ENCODE measurements at regions not wholly inside any gene's neighbourhood (a gene's known extent, or its start where the extent isn't known, plus 50 kb on each side); places are given as distances from the start of the nearest gene placed in this dataset.

DNA sequence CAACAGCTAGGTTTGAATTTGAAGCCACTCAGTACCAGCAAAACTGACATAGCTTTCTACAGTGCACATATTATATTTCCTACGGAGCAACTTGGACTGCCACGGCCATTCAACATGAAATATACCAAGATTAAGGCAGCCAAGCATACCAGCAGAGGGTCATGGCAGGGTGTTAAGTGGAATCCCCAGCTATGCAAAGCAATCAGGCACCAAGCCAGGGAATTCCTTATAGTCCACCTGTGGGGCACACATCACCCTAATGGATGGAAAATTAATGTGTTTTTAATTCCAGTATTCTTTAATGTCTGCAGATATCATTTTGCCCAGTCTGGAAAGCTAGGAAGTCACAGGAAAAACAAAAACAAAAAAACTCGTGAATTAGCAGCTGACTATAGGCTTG is 1190.3 kb downstream of the EFNB2 start:
- no peak overlapping the region for H3K4me3 ChIP-seq (ENCODE audit: low read depth, low read length)
- no peak for DNase-seq (ENCODE audit: low read depth)
- TF ChIP-seq, protein P1, sequence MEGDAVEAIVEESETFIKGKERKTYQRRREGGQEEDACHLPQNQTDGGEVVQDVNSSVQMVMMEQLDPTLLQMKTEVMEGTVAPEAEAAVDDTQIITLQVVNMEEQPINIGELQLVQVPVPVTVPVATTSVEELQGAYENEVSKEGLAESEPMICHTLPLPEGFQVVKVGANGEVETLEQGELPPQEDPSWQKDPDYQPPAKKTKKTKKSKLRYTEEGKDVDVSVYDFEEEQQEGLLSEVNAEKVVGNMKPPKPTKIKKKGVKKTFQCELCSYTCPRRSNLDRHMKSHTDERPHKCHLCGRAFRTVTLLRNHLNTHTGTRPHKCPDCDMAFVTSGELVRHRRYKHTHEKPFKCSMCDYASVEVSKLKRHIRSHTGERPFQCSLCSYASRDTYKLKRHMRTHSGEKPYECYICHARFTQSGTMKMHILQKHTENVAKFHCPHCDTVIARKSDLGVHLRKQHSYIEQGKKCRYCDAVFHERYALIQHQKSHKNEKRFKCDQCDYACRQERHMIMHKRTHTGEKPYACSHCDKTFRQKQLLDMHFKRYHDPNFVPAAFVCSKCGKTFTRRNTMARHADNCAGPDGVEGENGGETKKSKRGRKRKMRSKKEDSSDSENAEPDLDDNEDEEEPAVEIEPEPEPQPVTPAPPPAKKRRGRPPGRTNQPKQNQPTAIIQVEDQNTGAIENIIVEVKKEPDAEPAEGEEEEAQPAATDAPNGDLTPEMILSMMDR (conservative IDR thresholded peaks at IDR 0.05; ENCODE audit: low read depth, low read length), result no peak

DNA sequence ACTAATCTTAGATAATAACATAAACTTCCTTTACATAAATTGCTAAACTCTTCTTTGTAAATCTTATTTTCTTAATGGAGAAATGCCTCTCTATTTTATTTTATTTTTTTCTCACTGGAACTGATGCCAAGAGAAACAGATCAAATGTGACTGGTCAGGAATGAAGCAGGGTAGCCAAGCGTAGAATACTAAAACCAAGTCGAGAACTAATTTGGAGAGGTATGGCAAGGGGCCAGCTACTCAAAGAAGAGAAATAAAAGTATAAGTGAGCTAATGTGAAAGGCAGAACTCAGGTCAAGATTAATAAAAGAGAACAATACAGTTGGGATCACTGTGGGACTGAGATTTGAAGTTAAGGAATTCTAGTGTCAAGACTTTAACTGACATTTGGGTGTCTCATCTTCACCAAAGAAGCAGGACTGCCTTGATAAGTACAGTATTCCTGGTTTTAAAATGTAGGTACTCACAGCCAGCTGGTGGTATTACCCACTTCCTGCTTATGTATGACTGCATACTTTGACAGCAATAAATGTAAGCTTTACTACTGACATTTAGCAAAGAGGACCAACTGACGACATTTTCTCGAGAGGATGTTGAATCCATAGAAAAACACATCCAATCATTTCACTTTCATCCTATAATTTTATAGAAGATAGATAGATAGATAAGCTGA is 1192.2 kb downstream of the EFNB2 start:
- DNase-seq (ENCODE audit: low read depth), result peak; percentile 59
- TF ChIP-seq, protein P1 (conservative IDR thresholded peaks at IDR 0.05; ENCODE audit: low read depth, low read length), result no peak
- no peak overlapping the region for H3K4me3 ChIP-seq (ENCODE audit: low read depth, low read length)

DNA sequence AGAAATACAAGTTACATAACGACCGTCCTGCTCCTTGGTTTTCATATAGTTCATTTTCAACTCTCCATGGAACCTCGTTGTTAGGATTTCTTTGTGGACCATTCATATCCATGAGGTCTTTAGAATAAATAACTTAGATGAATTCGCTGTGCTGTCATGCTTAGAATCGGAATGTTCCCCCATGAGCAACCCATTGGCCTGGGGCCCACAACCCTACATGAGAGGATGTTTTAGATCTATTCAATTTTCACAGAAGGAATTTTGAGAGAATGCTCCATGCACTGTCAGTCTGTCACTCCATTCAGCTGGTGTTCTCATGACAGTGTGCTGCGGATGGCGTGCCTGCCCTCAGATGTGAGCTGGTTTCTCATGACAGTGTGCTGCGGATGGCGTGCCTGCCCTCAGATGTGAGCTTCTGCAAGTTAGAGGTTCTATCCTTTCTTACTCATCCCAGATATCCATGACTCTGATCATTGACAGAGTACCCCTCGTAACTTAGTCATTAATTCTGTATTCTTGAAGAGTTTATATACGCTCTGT is 1193.1 kb downstream of the EFNB2 start:
- no peak for DNase-seq (ENCODE audit: low read depth)
- TF ChIP-seq, protein P1 (conservative IDR thresholded peaks at IDR 0.05; ENCODE audit: low read depth, low read length), result no peak
- H3K4me3 ChIP-seq (ENCODE audit: low read depth, low read length), result no peak overlapping the region

DNA sequence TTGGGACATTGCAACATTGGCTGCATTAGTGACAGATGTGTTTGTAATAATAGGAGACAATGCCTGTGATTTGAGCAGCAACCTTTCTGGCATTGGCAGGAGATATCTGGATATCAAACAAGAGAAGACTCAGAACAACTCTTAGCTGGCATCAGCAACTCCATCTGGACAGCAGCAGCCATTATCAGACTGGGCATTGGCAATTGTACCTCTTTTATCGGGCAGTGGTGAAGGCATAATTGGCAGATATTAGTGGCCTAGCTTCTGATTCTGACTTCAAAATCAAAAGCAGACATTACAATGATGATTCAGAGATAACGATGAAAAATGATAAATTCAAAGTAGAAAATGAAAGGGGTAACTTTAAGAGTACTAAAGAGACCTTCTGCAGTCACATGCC is 1193.7 kb downstream of the EFNB2 start:
- TF ChIP-seq, protein P1 (conservative IDR thresholded peaks at IDR 0.05; ENCODE audit: low read depth, low read length), result no peak

DNA sequence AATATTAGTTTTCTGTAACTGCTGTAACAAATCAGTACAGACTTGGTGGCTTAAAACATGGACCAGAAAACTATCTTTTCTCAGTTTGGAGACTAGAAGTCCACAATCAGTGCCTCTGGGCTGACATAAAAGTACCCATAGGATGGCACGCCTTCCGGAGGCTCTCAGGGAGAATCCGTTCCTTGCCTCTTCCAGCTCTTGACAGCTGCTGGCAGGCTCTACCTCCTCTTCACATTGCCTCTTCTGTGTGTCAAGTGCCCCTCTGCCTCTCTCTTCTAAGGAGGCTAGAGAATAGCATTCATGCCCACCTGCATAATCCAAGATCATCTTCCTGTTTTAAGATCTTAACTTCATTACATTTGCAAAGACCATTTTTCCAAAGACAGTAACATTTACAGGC is 1194.2 kb downstream of the EFNB2 start:
- no peak for DNase-seq (ENCODE audit: low read depth)
- TF ChIP-seq, protein P1 (conservative IDR thresholded peaks at IDR 0.05; ENCODE audit: low read depth, low read length), result no peak
- no peak overlapping the region for H3K4me3 ChIP-seq (ENCODE audit: low read depth, low read length)

More for the DNA sequence above, 1193.7 kb downstream of the EFNB2 start:
- no peak for DNase-seq (ENCODE audit: low read depth)
- no peak overlapping the region for H3K4me3 ChIP-seq (ENCODE audit: low read depth, low read length)

DNA sequence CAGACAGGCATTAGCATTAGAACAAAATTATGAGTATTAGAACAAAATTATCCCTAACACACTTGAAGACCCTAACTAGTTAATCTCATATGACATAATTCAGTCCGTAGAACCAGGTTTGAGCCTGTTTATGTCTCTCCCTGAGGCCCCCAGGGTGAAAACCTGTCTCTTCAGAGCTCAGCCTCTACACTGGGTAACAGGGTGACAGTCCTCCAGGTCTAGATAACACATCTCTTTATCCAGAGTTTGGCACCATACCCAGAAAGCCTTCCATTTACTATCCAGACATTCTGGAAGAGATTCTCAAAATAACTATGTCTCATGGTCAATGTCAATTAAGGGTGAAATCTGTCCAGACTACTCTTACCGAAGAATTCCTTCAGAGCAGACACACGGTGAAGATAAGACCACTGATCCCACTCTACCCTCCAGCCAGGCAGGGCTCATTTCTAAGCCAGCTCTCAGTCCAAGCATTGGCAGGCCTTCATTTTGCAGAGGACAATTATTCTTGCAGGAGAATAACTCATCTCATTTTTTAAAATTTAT is 1195.3 kb downstream of the EFNB2 start:
- DNase-seq (ENCODE audit: low read depth), result no peak
- TF ChIP-seq, protein P1 (conservative IDR thresholded peaks at IDR 0.05; ENCODE audit: low read depth, low read length), result no peak

DNA sequence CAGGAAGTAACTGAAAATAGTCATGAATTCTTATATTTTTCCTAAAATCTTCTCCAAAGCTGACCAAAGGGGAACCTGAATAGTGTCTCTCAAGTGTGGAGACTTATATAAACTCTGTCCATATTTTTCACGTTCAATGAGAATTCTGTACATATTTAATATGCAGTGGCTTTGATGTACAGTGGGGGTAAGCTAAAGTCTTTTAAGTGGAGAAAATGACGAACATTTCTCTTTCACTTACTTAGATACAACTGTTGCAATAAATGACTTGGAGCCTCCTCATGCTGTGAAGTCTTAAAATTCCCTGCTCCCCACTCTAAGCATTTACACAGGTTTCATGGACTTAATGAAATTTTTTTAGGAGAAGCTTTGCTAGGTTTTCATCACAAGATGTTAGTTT is 1196.7 kb downstream of the EFNB2 start:
- H3K4me3 ChIP-seq (ENCODE audit: low read depth, low read length), result no peak overlapping the region
- no peak for DNase-seq (ENCODE audit: low read depth)
- TF ChIP-seq, protein P1 (conservative IDR thresholded peaks at IDR 0.05; ENCODE audit: low read depth, low read length), result no peak

More for the DNA sequence above, 1195.3 kb downstream of the EFNB2 start:
- H3K4me3 ChIP-seq (ENCODE audit: low read depth, low read length), result no peak overlapping the region
